GM18868 (cell line): ENCODE measurements at regions not wholly inside any gene's neighbourhood (a gene's known extent, or its start where the extent isn't known, plus 50 kb on each side); places are given as distances from the start of the nearest gene placed in this dataset.
"Not testable (repeated sequence)": the region's sequence is repeated elsewhere in the genome, so short reads cannot be mapped to it uniquely, and the experiment has no call there.

ENCODE experiments used
- ATAC-seq: cut with Tn5 transposase; IDR thresholded peaks from one replicate; pipeline ENCODE4 v1.9.1; 2021; ENCODE audit warnings: mild to moderate bottlenecking, moderate library complexity; ENCODE audit not compliant: unreplicated experiment

DNA sequence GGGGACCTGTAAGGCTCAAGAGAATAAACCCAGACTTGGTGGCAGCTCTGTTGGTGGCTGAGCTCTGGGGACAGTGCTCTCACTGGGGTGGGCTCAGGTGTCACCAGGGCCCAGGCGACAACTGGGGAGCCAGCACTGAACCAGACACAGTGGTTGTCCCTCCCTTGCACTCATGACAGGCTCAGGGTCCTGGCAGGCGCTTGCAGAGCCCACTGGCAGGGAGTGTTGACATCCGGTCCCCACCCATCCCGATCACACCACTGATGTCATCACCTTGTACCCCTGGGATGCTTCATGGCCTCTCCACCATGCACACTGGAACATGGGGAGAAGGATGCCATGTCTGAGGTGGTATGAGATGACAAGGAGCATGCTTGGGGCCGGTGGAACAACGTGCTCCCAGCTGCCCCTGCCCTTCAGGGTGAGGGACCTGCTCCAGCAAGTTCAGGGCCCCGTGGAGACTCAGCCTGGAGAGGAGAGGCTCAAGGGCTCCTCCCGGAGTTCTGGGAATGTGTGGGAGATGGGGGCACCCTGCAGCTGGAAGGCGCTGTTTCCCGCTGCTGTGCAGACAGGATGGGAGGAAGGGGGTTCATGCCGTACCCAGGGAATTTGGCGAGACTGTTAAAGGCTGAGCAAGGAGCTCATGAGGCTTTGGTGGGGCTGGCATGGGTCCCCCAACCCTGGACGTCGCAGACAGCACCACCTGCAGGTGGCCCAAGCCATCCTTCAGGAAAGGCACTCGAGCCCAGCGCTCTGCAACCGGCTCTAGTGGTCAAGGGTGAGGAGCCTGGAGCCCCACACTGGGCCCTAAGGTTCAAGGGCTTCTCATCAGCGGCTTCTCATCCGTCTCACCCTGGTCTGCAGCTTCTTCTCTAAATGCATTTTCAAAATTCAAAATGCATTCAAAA is 141.1 kb upstream of the ZNF469 start:
- not testable (repeated sequence) for ATAC-seq

DNA sequence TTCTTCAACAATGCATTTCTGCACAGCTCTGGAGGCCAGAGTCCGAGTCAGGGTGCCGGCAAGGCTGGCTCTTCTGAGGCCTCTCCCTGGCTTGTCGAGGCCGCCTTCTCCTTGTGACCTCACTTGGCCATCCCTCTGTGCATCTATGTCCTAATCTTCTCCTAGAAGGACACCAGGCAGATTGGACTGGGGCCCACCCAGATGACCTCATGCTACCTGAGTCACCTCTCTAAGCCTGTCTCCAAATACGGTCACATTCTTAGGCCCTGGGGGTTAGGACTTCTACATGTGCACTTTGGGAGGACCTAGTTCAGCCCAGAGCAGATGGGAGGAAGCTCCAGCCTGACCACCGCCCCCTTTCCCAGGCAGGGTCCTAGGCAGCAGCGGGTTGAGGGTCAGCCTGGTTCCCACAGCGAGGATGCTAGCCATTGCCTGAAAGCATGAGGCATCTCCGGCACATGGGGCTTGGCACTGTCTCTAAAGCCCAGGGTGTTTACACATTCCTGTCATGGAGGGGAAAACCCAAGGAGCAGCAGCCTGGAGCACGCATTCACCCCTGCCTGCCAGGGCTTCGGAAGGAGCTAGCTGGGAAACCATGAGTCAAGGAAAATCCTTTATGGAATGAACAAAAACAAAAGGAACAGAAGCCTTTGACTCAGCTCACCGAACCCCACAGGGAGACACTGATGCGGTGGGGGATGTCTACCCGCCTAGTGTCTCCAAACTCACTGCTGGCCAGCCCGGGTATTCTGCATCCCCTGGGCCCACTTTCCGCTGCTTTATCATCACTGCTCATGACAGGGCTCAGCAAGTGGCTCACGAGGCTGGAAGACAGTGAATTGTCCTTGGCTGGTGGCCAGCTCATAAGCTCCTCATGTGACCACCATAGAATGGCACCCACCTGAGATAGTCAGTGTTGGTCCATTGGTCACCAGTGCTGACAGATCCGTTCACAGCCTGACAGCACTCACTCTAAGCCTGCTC is 140.2 kb upstream of the ZNF469 start:
- ATAC-seq = not testable (repeated sequence)

DNA sequence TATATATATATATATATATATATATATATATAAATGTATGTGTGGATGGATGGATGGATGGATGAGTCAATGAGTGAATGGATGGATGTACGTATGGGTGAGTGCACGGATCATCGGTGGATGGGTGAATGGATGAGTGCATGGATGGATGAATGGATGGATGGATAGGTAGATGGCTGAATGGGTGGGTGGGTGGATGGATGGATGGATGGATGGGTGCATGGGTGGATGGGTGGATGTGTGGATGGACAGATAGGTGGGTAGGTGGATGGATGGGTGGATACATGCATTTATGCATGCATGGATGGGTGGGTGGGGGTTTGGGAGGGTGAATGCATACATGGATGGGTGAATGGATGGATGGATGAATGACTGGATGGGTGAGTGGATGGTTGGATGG is 138.8 kb upstream of the ZNF469 start:
- ATAC-seq = not testable (repeated sequence)

- not testable (repeated sequence) for ATAC-seq
Measured at GRCh38 chr16:88245241-88246081, 137.3 kb upstream of the ZNF469 start.

- ATAC-seq = not testable (repeated sequence)
Measured at GRCh38 chr16:88246955-88247582, 135.7 kb upstream of the ZNF469 start.

DNA sequence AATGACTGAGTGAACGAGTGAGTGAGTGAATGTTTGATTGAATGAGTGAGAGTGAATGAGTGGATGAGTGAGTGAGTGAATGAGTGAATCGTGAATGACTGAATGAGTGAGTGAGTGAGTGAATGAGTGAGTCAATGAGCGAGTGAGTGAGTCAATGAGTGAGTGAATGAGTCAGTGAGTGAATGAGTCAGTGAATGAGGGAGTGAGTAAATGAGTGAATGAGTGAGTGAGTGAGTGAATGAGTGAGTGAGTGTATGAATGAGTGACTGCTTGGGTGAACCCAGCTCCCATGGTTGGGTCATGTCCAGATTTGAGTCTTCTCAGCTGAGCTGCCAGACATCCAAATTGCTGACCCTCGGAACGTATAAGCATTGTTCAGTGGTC is 135.2 kb upstream of the ZNF469 start:
- ATAC-seq = not testable (repeated sequence)

DNA sequence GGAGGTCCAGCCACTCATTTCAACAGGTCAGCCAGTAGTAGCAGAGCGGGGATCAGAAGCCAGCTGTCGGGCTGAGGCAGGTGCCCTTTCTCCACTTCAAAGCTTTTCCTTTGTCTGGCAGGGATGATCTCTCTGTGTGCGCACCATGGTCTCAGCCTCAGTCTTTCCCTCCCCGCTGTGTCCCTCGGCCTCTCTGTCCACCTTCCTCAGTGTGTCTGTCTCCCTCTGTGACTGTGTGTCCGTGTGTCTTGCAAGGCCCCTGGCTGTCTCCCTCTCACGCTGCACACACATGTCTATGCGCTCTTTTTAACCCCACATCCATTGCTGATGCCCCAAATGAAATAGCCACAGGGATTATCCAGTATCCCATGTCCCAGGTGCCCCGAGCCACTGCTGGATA is 134.0 kb upstream of the ZNF469 start:
- ATAC-seq = not testable (repeated sequence)

DNA sequence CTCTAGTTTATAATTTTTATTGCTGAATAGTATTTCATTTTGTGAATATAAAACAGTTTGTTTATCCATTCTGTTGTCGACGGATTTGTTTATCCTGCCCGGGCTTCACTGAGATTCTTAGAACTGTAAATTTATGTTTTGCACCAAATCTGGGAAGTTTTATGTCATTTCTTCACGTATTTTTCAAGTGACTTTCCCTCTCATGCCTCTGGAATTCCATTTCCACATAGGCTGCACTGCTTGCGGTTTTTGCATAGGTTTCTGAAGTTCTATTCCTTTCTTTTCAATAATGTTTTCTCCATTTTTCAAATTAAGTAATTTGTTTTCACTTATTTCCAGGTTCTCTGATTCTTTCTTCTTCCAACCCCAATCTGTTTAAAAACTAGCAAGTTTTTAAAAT is 132.4 kb upstream of the ZNF469 start:
- not testable (repeated sequence) for ATAC-seq

GRCh38 chr16:88252057-88252794 is 130.5 kb upstream of the ZNF469 start:
- not testable (repeated sequence) for ATAC-seq

GRCh38 chr16:88258141-88258540 is 124.6 kb upstream of the ZNF469 start:
- not testable (repeated sequence) for ATAC-seq

GRCh38 chr16:88258764-88259525 is 123.8 kb upstream of the ZNF469 start:
- ATAC-seq = not testable (repeated sequence)

DNA sequence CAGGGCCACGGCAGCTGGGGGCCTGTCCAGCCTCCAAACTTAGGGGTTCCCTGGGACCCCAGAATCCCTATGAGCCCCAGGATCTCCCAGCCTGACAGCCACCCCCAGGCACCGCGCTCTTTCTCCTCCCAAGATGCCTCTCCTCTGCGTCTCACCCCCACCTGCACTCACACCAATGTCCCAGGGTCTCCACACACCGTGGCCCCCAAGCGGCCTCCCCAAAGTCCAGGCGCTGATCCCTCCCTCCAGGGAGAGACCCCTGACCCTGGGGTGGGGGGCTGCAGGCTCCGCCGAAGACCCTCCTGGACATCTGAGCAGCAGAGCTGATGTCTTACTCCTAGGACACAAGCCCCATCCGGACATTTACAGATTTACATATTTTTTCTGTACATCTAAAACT is 123.2 kb upstream of the ZNF469 start:
- not testable (repeated sequence) for ATAC-seq

- not testable (repeated sequence) for ATAC-seq
Measured at GRCh38 chr16:88260146-88260545, 122.6 kb upstream of the ZNF469 start.

DNA sequence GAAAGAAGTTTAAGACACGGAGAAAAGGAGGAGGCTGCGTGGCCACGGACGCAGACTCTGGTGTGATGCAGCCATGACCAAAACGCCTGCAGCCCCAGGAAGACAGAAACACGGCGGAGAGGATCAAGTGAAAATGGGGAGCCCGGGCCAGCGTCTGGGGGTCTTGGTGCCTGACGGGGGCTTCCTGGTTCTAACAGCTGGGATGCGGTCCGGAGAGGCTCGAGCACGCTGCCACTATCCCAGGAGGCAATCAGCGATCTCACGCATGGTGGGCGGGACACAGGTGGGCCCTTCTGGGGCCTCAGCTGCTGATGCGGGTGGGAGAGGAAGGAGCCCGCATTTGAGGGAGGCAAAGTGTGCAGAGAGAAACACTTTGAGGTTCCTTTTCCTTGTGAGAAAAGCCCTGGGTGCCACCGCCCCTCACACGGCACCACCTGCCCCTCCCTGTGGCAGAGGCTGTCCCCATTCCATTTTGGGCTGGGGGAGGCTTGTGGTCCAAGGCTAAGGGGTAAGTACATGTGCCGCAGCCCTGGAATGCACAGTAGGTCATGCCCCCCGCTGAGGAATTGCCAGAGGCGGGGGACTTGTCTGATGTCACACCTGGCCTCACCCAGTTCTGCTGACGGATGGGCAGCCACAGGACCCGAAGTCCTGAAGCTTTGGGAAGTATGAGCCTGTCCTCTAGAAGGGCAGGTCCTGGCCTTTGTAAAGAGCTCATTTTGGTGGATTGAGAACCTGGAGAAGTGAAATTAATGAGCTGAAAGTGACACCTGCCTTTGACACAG is 121.7 kb upstream of the ZNF469 start:
- not testable (repeated sequence) for ATAC-seq

DNA sequence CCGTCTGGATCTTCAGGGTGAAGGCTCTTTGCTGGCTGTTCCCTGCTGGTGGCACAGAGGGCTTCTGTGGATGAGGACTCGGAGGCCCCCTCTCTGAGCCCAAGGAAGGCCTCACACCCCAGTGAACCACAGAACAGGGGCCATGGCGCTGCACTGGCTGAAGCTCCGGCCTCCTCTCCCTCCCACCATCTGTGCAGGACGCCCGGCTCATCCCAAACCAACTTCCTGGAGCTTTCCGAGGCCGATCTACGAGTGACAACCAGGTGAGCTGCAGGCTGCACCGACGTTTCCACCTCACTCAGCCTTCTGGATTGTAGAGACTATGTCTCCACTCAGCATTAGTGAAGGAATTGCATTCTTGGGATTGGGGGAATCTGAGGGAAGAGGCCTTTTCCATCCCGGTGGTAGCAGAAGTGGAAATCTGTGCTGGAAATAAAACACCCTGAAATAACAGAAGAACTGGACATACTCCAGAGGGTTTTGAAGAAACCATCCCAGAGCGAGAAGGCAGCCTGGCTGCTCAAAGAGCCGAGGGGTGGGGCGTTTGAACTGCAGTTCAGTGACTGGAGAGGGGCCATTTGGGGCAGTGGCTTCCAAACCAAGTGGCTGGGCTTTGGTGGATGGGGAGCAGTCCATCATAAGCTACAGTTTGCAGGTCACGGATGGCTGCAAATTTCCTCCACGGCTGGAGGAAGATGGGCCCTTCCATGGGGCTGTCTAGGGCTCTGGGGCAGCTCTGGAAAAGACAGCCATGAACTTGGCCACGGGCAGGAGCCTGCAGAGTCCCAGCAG is 120.7 kb upstream of the ZNF469 start:
- not testable (repeated sequence) for ATAC-seq

DNA sequence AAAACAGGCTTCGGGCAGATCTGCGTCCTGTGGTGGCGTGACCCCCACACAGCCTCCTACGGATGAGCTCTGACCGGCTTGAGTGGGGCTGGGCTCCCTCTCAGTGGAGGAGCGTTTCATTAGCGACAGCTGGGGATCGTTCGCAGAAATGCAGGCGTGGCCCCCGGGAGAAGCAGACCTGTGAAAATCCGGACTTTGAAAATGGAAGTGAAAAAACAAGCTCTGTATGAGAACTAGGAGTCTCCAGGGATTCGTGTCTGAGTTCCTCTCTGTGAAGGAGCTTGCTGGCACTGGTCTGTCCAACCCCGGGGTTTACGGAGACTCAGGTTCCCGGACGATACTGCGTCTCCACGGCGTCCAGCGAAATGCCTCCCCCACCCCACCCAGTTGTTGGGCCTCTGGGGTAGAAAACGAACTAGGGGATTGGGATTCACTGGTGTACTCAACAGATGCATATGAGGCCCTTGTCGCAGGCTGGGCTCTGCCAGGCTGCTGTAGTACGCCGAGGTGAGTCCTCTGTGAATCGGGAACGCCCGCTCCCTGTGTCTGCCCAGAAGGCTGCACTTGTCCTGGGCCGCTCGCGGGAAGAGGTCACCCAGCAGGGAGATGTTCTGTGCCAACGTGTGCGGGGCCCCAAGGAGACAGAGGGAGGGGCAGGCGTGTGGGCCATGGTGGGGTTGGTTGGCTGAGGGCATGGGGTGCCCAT is 119.7 kb upstream of the ZNF469 start:
- ATAC-seq = not testable (repeated sequence)
